NCI-H524 (cell line): ENCODE measurements at regions not wholly inside any gene's neighbourhood (a gene's known extent, or its start where the extent isn't known, plus 50 kb on each side); places are given as distances from the start of the nearest gene placed in this dataset.
"Not testable (repeated sequence)": the region's sequence is repeated elsewhere in the genome, so short reads cannot be mapped to it uniquely, and the experiment has no call there.

ENCODE experiments used
- DNase-seq, 2 experiments: peaks; one replicate each; lab custom pipeline; 2025; lab: John Stamatoyannopoulos, UW

DNA sequence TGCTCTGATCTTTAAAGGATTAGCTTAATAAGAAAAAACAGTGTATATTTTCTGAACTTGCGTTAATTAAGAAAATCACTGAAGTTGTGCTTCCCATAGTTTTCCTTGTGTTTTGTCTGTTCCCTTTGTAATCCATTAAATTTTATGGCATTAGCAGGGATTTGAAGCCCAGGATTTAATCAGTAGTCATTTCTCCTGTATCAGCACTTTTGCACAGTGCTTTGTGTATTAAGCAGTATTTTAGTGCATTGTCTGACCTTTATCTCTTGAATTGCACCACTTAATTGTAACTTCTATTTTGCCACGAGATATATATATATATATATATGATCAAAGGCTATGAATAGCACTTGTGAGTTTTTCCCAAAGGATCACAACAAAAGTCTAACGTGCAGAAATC, 133.7 kb downstream of the S1PR1 start:
- DNase-seq, result no peak

DNA sequence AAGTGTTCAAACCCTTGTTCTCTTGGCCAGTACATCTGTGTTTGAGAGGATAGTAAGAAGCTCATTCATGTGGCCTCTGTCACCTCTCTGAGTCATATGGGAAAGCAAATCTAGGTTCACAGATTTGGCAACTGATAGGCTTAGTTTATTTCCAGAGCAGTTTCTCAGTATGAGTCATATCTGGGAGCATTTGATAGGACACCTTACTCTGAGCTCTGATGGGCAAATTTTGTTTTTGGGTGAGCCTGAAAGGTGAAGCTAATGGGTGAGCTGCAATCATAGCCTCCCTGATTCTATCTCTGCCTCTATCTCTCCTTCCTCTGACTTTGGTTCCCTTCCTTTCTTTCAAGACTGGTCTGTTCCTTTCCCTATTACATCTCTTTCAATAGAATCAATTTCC, 134.4 kb downstream of the S1PR1 start:
- no peak for DNase-seq

DNA sequence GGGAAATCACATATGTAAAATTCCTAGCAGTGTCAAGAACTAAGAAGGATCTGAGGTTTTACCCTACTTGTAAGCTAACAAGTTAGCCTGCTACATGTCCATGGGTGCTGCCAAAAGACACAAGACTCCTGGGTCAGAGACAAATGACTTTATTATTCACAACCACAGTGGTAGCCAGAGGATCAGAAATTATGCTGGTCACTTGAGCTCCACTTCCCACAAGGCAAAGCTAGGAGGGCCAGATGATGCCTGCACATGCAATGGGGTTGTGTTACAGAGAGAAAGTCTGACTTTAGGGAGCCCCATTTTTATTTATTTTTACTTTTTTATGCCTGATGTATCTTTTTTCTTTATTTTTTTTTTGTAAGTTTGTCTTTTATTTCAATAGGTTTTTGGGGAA, 136.8 kb downstream of the S1PR1 start:
- DNase-seq, result no peak

DNA sequence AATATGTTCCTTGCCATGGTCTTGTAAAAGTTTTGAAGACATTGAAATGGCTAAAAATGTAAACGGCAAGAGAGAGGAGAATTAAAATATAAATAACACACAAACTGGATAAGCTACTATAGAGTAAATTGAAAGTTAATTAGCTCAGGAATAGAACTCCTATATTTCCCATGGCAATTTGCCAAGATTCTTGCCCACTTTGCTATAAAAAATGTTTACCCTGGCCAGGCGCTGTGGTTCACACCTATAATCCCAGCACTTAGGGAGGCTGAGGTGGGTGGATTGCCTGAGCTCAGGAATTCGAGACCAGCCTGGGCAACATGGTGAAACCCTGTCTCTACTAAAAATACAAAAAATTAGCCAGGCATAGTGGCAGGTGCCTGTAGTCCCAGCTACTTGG, 138.6 kb downstream of the S1PR1 start:
- DNase-seq, result not testable (repeated sequence)

DNA sequence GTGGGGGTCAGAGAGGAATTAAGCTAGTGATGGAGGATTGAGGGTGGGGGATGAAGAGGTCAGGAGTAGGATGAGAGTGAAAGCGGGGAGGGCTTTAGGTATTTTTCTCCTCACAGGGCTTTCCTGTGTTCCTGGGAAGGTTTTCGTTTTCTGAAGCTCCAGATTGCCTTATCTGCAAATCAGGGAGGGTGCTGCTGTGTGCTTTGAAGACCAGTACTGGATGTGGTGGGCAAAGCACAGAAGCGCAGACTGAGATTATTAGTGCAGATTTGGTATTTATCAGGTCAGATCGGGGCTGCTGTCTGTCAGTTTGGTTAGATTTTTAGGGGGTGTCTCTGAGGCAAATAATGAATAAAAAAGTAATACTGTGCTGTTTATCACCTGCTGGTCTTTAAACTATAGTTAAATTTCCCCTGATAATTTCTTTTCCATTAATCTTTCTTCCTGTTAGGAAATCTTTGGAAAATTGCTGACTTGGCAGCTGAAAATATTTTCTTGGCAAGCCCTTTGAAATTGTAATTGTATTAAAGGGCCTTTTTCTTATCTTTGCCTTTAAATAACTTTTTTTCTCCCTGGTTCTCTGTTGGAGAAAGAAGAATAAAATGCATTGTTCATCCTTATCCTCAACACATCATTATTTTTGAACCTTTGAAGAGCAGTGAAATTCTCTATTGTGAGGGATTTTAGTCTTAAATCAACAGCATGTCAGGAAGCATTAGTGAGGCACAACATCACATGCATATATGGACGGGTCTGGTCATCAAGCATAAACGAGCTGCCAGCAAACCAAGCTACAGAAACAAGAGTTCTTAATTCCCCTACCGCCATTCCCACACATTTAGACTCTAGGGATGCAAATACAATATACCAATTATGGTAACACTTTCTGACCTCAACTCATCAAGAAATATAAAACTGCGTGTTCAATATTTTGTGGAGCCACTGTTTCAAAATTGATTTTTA, 139.6 kb downstream of the S1PR1 start:
- no peak for DNase-seq

DNA sequence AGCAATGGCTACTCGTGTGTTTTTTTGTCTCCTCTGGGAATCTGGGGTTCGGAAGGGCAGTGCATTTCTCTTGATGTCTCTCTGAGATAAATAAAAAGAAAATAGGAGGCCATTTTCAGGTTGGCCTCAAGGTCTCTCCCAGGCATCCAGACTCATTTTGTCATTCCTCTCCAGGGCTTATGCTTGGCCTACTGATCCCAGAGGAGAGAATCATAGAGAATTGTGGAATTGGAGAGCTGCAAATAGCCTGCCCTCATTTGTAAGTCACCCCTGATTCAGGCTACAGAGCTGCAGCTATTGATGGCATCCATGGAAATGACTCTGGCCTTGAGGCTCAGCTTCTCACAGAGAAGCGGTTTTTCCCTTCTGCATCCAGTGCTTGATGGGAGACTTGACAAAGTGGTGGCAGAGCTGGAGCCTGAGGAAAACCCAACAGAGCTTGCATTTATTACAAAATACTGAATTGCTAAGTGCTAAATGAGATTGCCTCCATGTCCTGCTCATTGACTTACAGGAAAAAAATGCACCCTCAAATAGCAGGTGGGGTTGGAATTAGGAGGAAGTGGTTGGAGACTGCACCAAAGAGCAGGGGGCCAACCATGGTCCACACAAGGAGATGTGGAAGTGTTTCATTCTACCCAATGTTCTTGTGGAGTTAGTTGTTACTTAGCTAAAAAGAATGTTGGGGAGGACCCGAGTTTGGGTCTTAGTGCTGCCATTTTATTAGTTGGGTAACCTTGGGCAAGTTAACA, 140.4 kb downstream of the S1PR1 start:
- no peak for DNase-seq

DNA sequence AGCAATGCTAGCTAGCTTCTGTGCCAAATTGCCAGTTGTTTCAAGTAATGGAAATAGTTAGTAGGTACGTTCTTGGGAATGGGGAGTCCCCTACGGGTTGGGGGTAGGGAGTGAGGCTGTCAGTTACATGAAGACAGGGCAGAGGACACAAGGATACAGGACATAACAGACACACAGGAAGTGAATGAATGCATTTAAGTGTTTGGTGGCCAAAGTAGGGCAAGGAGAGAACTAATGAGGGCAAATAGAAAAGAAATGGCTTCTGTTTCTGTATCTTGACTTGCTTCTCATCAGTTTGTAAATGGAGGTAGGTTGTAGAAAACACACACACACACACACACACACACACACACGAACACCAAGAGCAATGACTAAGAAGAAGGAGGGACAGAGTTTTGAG, 142.2 kb downstream of the S1PR1 start:
- DNase-seq, result no peak

DNA sequence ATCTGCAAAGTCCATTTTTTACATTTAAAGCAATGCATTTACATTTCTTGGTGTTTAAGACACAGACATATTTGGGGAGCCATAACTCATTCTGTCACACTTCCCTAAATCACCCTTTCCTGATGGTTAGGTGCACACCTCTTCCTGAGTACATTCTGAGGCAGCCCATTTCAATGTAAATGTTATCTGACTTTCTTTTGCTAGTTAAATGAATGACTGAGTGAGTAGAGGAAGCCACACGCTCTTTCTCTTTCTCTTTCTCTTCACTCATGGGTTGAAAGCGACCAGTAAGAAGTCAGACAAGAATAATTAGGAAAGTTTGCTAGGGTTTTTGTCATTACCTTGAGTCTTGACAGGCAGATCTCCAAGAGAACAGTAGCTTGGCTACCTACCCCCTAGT, 143.1 kb downstream of the S1PR1 start:
- no peak for DNase-seq

DNA sequence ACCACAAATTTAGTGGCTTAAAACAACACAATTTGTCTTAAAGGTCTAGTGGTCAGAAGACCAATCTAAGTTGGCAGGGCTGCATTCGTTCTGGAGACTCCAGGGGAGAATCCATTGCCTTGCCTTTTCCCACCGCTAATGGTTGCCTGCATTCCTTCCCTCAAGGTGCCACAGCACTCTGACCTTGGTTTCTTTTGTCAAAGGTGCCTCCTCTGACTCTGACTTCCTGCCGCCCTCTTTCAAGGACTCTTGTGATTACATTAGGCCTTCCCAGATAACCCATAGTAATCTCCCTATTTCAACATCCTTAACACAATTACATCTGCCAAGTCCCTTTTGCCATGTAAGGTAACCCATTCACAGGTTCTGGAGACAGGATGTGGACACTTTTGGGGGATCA, 145.3 kb downstream of the S1PR1 start:
- DNase-seq, result no peak

DNA sequence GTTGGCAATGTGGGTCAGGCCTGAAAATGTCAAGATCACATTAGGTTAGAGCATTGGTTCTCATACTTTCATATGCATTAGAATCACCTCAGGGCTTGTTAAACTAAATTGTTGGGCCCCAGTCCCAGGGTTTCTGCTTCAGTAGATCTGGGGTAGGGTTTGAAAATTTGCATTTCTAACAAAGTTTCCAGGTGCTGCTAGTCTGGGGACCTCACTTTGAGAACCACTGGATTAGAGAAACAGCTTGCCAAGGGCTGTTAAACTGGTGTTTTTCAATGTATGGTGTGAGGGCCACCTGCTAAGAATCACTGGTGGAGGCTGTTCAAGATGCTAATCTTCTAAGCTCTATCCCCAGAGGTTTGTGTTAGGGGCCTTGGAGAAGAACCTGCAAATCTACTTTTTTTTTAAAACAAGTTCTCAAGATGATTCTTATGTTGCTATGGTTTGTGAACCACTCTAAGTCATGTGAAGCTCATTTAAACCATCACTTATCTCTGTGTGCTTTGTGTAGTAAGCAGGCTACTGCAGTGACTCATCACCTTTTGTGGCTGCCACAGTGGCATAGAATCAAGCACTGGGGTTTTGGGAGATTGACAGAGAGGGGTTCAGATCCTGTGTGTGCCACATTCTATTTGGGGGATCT, 152.2 kb downstream of the S1PR1 start:
- DNase-seq, result peak in 1 of 2 experiments; percentile 39

DNA sequence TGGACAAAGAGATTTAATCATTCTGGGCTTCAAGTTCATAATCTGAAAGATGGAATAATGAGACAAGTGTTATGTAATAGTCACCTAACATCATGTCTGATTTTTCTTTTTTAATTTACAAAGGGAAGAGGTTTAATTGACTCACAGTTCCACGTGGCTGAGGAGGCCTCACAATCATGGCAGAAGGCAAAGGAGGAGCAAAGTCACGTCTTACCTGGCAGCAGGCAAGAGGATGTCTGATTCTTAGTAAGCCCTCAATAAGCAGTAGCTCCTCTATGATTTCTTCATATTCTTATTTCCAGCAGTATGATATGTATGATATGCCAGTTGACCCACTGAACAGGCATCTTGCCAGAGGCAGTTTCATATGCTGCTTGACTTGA, 152.7 kb downstream of the S1PR1 start:
- DNase-seq, result no peak

DNA sequence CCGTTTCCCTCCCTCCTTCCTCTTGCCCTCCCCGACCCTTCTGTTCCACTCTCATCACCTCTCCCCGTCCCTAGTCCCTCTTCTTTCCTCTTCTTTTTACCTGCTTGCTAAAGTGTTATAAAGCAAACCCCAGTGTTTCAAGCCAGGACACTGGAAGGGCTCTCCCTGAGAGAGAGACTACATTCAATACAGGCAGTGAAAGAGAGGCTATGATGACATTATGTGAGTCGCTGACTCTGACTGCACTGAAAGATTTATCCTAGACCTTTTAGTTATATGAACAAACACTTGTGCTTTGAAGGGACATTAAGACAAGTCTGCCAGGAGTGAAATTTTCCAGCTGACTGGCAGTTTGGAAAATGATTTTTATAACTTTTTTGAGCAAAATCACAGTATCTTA, 155.7 kb downstream of the S1PR1 start:
- no peak for DNase-seq

DNA sequence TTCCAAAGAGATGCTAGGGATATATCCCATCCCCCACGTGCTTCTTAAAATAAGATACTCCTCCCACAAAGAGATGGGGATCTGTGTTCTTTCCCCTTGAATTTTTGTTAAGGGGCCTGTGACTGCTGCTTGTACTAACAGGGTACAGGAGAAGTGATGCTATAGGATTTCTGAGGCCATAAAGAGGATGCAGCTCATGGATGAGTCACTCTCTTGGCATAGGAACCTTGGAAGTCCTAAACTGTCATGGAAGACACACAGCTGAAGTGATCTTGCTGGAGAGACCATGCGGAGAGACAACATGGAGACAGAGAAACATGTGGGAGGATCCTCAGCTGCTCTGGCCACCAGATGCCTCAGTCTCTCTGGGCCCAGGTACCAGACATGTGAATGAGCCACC, 157.2 kb downstream of the S1PR1 start:
- no peak for DNase-seq

DNA sequence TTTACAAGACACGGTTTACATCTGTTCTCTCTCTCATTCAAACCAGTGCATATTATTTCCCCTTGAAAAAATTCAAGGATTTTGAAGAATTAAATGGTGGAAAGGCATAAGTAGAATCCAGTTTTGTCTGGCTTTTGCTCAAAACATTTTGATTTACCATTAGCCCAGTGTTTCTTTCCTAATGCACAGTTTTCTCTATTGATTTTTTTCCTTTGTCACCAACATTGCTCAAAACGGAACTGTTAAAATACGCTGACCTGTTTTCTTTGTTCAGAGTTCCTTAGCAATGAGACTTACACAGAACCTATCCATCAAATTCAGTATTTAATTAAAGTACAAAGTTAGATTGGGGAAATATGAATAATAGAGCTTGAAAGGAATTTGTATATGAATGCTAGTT, 162.4 kb downstream of the S1PR1 start:
- DNase-seq, result no peak

DNA sequence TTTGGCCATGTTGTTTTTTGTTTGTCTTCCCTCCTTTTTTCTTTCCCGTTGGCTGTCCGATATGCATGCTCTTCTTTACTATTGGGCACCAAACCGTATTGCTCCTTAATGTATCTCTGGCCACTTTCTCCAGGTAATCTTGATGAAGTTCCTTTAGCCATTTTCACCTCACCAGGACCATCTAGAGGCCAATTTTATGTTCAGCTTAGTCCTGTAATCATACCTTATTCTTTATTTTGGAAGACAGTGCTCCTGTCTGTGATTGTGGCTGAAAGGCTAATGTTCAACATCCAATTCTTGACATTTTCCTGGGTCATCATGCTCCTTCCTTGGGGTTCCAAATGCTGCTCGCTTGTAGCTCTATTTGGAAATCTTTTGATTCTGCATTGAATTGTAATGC, 169.5 kb downstream of the S1PR1 start:
- DNase-seq, result no peak

DNA sequence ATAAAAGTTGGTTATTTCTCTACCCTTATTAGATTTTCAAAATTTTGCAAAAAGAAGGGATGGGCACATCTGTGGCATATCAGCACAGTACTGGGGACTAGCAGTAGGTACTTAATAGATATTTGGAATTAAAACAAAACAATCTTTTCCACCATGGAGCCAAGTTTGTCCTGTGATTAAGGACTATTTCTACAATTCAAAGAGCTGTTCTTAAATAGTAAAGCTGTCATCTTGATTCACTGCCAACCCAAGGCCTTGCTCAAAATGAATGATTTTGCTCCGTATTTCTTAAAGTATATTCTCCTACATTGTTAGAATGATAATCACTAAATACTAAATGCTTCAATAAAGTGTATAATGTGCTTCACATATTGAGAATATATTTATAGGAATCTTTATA, 169.9 kb downstream of the S1PR1 start:
- no peak for DNase-seq

DNA sequence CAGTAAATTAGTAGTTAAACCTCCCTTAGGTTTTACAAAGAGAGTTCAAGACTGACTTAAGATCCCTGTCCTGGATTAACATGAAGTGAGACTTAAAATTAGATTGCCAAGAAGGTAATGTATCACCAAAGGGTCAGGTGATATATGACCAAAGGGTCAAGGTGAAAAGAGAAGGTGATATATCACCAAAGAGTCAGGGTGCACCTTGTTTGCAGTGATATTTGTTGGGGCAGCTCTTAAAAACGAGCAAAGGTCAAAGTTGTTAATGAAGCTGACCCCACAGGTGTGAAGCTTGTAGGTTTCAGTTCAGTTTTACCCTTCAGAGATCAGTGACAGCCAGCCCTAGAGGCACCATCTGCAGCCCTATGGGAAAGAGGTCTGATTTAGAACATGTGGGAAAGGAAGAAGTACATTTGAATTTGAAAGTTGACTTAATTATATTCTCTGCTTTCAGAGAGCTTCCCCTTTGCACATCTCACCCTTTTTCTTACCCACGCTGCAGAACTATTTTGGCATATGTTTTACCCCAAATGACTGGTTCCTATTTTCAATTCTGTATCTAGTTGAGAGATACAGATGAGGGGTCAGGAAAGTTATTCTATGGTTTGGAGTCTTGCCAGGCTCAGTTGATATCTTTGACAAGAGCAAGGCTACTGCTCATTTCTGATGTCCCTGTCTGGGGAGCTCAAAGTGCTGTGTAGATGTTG, 170.8 kb downstream of the S1PR1 start:
- no peak for DNase-seq

DNA sequence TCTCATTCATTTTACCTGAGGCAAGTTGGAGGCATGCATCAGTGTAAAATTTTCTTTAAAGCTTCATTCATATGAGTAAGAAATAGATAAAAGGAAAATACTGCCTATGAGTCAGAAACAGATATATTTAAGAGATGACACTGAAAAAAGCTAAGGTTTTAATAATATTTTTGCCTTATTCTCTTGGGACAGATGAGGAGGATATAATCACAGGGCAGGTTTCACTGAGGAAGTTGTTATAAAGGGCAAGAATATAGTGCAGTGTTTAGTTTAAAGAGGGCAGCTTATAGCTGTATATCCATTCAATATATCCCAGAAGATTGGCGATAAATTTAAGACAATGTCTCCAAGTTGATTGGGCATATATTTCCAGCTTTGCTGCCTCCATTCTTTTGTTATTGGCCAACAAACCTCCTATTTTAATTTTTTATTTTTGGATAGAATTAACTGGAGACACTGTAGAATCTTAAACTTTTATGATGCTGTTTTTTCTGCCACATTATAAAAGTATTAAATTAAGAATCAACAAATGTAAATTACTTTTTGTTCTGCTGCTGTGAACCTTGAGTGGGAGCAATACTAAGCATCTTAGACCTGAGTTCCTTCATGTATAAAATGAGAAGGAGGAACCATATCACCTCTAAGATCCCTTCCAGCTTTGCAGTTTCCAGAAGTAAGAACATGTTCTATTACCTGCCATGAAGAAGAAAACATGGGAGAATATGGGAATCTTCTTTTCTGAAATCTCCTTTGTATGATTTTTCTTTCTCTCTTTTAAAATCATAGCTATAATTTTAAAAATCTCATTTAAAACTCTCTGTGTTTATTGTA, 171.6 kb downstream of the S1PR1 start:
- DNase-seq, result no peak

DNA sequence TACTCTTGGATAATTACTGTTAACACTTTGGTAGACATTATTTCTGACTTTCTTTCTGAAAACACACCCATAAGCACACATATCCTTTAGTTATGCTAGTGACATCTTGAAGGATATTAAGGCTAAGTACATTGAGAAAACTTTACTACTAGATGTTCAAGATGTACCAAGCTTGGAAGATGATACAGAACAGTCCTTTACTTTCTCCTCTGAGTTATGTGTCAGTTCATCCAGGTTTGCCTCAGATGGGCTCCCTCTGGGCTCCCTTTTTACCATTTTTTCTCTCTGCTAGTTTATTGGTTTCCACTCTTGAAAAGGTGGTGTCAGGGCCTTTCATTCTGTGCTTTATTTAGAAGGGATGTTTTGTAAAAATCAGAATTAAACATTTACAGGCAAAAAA, 172.3 kb downstream of the S1PR1 start:
- no peak for DNase-seq

DNA sequence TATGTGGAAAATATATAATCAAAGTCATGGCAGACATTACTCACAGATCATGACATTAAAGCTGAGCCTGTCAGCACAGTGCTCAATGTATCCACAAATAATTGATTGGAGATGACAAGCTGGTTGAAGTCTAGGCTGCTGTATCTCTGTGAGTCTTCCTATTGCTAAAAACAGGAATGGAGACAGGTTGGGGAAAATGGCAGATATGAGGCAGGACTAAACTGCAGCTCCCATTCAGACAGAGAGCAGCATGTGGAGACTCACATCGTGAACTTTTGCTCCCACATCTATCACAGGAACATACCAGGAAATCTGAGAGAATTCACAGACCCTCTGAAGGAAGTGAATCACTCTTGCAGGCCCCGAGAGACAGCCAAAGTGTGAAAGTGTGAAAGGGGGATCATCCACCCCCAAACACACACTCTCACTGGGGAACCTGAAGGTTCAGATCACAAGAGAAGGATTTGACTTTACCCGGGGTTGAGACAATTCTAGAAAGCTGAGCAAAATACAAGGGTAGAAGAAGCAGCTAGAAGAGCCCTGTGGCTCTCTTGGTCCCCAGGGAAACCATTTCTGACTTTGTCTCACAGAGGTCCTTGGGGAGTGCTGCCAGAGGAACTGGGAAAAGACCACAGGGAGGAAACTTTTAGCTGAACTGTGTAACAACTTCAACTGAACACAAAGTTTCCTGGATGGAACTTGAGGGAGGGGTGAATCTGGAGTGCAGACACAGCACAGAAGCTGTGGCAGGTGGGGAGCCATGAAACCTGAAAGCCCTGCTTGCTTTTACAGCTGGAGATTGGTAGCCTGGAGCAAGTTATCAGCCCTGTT, 173.4 kb downstream of the S1PR1 start:
- DNase-seq, result no peak
